ENCODE measurements at regions not wholly inside any gene's neighbourhood (a gene's known extent, or its start where the extent isn't known, plus 50 kb on each side); places are given as distances from the start of the nearest gene placed in this dataset.

DNA sequence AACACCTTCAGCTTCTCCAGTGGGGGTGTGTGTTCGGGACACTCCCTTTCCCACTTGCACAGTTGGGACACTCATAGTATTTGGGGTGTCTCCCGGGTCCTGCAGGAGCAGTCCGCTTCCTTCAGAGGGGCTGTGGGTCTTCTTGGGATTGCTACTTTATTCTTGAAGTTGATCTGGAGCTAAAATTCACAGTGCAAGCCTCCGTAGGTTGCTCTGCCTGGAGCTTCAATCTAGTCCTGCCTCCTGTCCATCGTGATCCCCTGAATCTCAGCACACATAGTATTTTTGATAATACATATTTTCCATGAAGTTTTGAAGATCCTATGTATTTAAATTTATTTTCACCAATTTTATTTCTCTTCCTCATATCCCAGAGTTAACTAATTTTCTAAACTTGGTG is 902.1 kb downstream of the LTN1 start:
- TF ChIP-seq, protein P1, sequence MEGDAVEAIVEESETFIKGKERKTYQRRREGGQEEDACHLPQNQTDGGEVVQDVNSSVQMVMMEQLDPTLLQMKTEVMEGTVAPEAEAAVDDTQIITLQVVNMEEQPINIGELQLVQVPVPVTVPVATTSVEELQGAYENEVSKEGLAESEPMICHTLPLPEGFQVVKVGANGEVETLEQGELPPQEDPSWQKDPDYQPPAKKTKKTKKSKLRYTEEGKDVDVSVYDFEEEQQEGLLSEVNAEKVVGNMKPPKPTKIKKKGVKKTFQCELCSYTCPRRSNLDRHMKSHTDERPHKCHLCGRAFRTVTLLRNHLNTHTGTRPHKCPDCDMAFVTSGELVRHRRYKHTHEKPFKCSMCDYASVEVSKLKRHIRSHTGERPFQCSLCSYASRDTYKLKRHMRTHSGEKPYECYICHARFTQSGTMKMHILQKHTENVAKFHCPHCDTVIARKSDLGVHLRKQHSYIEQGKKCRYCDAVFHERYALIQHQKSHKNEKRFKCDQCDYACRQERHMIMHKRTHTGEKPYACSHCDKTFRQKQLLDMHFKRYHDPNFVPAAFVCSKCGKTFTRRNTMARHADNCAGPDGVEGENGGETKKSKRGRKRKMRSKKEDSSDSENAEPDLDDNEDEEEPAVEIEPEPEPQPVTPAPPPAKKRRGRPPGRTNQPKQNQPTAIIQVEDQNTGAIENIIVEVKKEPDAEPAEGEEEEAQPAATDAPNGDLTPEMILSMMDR (IDR thresholded peaks at IDR 0.05; ENCODE audit: unreplicated experiment): no peak
- Mint-ChIP-seq H3K36me3 (peaks cover 34% of the 10 kb centered on the region), H3K4me1 (peaks cover 27% of the 10 kb centered on the region), H3K4me3 (peak overlapping the region; percentile 57), H3K27me3 (ENCODE audit: low read depth) (no peaks in the 10 kb centered on the region), H3K27ac (peak overlapping the region; percentile 85), H3K9me3 (peaks cover 43% of the 10 kb centered on the region)
- DNase-seq (ENCODE audit: low spot score in 2 of 2, unreplicated experiment in 2 of 2): no peak

DNA sequence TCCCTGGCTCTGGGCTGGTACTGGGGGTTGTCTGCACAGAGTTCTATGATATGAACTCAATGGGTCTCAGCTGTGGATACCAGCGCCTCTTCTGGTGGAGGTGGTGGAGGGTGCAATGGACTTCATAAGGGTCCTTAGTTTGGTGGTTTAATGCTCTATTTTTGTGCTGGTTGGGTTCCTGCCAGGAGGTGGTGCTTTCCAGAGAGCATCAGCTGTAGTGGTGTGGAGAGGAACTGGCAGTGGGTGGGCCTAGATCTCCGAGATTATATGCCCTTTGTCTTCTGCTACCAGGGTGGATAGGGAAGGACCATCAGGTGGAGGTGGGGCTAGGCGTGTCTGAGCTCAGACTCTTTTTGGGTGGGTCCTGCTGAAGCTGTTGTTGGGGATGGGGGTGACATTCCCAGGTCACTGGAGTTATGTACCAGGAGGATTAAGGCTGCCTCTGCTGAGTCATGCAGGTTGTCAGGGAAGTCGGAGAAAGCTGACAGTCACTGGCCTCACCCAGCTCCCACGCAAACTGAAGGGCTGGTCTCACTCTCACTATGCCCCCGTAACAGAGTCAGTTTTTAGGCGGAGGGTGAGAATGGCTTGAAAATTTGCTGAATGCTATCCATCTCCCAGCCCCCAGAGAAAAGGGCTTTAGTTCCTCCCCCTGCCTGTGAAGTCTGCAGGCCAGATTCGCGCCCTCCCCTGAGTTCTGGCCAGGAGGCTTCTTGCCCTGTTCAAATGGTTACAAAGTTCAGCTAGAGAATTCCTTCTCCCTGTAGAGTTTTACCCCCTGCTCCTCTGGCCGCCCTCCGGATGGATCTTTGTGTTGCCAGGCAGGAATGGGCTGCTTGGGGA is 902.9 kb downstream of the LTN1 start:
- peaks cover 34% of the 10 kb centered on the region for H3K36me3 Mint-ChIP-seq
- H3K27ac Mint-ChIP-seq: peak overlapping the region; percentile 85
- peaks cover 50% of the 10 kb centered on the region for H3K9me3 Mint-ChIP-seq

GRCh38 chr21:28086861-28087581 is 905.7 kb downstream of the LTN1 start:
- Mint-ChIP-seq H3K4me3 (no peak overlapping the region), H3K27me3 (ENCODE audit: low read depth) (no peaks in the 10 kb centered on the region), H3K4me1 (peaks cover 23% of the 10 kb centered on the region), H3K9me3 (peaks cover 53% of the 10 kb centered on the region), H3K36me3 (peaks cover 34% of the 10 kb centered on the region), H3K27ac (no peak overlapping the region)
- no peak for DNase-seq (ENCODE audit: low spot score in 2 of 2, unreplicated experiment in 2 of 2)
- TF ChIP-seq, protein P1 (IDR thresholded peaks at IDR 0.05; ENCODE audit: unreplicated experiment): no peak

More for the DNA sequence above, 902.9 kb downstream of the LTN1 start:
- H3K4me1 Mint-ChIP-seq: peaks cover 25% of the 10 kb centered on the region
- no peak for DNase-seq (ENCODE audit: low spot score in 2 of 2, unreplicated experiment in 2 of 2)
- H3K4me3 Mint-ChIP-seq: peak overlapping the region; percentile 57
- TF ChIP-seq, protein P1 (IDR thresholded peaks at IDR 0.05; ENCODE audit: unreplicated experiment): no peak
- no peaks in the 10 kb centered on the region for H3K27me3 Mint-ChIP-seq (ENCODE audit: low read depth)

DNA sequence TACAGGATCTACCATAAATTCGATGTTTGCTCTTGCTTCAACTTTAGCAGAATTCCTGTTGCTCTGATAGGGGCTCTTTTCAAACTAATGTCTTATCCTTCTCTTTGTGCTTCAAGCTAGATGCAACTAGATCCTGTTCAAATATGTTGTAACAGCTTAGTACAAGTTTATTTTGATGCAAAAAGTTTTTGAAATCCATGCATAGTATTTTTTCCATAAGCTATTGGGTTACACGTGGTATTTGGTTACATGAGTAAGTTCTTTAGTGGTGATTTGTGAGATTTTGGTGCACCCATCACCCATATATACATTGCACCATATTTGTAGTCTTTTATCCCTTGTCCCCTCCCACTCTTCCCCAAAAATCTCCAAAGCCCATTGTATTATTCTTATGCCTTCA is 907.7 kb downstream of the LTN1 start:
- H3K36me3 Mint-ChIP-seq: peaks cover 34% of the 10 kb centered on the region
- DNase-seq (ENCODE audit: low spot score in 2 of 2, unreplicated experiment in 2 of 2): no peak
- H3K9me3 Mint-ChIP-seq: peaks cover 53% of the 10 kb centered on the region
- no peak overlapping the region for H3K4me3 Mint-ChIP-seq
- H3K4me1 Mint-ChIP-seq: peaks cover 10% of the 10 kb centered on the region
- no peaks in the 10 kb centered on the region for H3K27me3 Mint-ChIP-seq (ENCODE audit: low read depth)
- TF ChIP-seq, protein P1 (IDR thresholded peaks at IDR 0.05; ENCODE audit: unreplicated experiment): no peak
- no peak overlapping the region for H3K27ac Mint-ChIP-seq

GRCh38 chr21:28083350-28083749 is 909.3 kb downstream of the LTN1 start:
- peaks cover 19% of the 10 kb centered on the region for H3K36me3 Mint-ChIP-seq
- TF ChIP-seq, protein P1 (IDR thresholded peaks at IDR 0.05; ENCODE audit: unreplicated experiment): no peak
- H3K4me3 Mint-ChIP-seq: no peak overlapping the region
- H3K27ac Mint-ChIP-seq: no peak overlapping the region
- DNase-seq (ENCODE audit: low spot score in 2 of 2, unreplicated experiment in 2 of 2): no peak
- no peaks in the 10 kb centered on the region for H3K27me3 Mint-ChIP-seq (ENCODE audit: low read depth)
- peaks cover 38% of the 10 kb centered on the region for H3K9me3 Mint-ChIP-seq
- peaks cover 14% of the 10 kb centered on the region for H3K4me1 Mint-ChIP-seq

All from mesothelial cell of epicardium (in vitro differentiated cells).